H1 (cell line): ENCODE measurements at regions not wholly inside any gene's neighbourhood (a gene's known extent, or its start where the extent isn't known, plus 50 kb on each side); places are given as distances from the start of the nearest gene placed in this dataset.

Experiments
- CTCF ChIA-PET: fragments of 300-600 bp; sonication (Branson Sonifier 250); formaldehyde crosslinking; loops from one replicate; lab custom pipeline; 2021; ENCODE audit not compliant: partially characterized antibody; lab: Charles Lee
- POLR2A ChIA-PET: fragments of 300-600 bp; sonication (Branson Sonifier 250); formaldehyde crosslinking; loops from one replicate; lab custom pipeline; 2021; ENCODE audit warnings: inconsistent platforms; ENCODE audit not compliant: partially characterized antibody; lab: Charles Lee
- DNase-seq, 2 experiments: peaks; one replicate each; pipeline versions ENCODE4 v3.0.0 to v3.0.0-alpha.2; 2010 to 2022; ENCODE audit warnings: low spot score in 2 of 2, low read depth in 1 of 2, mixed read lengths in 1 of 2
- FAIRE-seq: peaks from 2 replicates; lab custom pipeline; 2011; peaks lifted over from hg19 to GRCh38; lab: Jason Lieb, UNC
- H2AFZ ChIP-seq: 2 replicates; pipeline ENCODE4 v1.8.1; 2012; ENCODE audit warnings: low read length, inconsistent platforms
- H2AK5ac ChIP-seq: 2 replicates; pipeline ENCODE4 v1.6.1; 2013; ENCODE audit warnings: low read depth, low read length
- H2BK120ac ChIP-seq: replicated peaks from 2 replicates; pipeline ENCODE3; 2013; ENCODE audit warnings: low read depth, low read length, inconsistent platforms
- H2BK12ac ChIP-seq: 2 replicates; pipeline ENCODE4 v1.6.1; 2013; ENCODE audit warnings: low read depth, low read length
- H2BK15ac ChIP-seq: 2 replicates; pipeline ENCODE4 v1.6.1; 2013; ENCODE audit warnings: low read length
- H2BK20ac ChIP-seq: 2 replicates; pipeline ENCODE4 v1.6.1; 2013; ENCODE audit warnings: low read length
- H2BK5ac ChIP-seq: 2 replicates; pipeline ENCODE4 v1.6.1; 2013; ENCODE audit warnings: low read depth, low read length
- H3K14ac ChIP-seq: 2 replicates; pipeline ENCODE4 v1.6.1; 2013; ENCODE audit warnings: inconsistent platforms; ENCODE audit not compliant: insufficient read length
- H3K18ac ChIP-seq: 2 replicates; pipeline ENCODE4 v1.6.1; 2013; ENCODE audit warnings: low read length; ENCODE audit errors: extremely low read depth
- H3K23ac ChIP-seq: 2 replicates; pipeline ENCODE4 v1.6.1; 2013; ENCODE audit warnings: inconsistent platforms; ENCODE audit not compliant: insufficient read length
- H3K23me2 ChIP-seq: 2 replicates; pipeline ENCODE4 v1.6.1; 2013; ENCODE audit warnings: low read depth, low read length
- H3K27ac ChIP-seq: 2 replicates; pipeline ENCODE4 v1.6.1; 2011; ENCODE audit warnings: low read depth, low read length, inconsistent platforms
- H3K27me3 ChIP-seq, 4 experiments: replicated peaks in 1 of 4; 1 replicate in 1 of 4; 2 replicates in 3 of 4; pipeline versions ENCODE4 v1.6.1 to v1.8.1; 2011 to 2013; ENCODE audit warnings: low read length in 3 of 4, mild to moderate bottlenecking in 3 of 4, inconsistent platforms in 2 of 4, mixed read lengths in 2 of 4, moderate library complexity in 1 of 4; ENCODE audit not compliant: control insufficient read depth in 3 of 4, insufficient read depth in 3 of 4; ENCODE audit errors: extremely low read depth in 1 of 4
- H3K36me3 ChIP-seq, 4 experiments: 2 replicates each; pipeline versions ENCODE4 v1.6.1 to v1.8.1; 2011 to 2013; ENCODE audit warnings: mild to moderate bottlenecking in 4 of 4, low read length in 3 of 4, moderate library complexity in 2 of 4, control low read depth in 1 of 4, inconsistent platforms in 1 of 4; ENCODE audit not compliant: insufficient read depth in 4 of 4, control insufficient read depth in 2 of 4
- H3K4ac ChIP-seq: replicated peaks from 2 replicates; pipeline ENCODE3; 2013; ENCODE audit warnings: low read length, low read depth, mixed read lengths, inconsistent platforms; ENCODE audit not compliant: insufficient read length
- H3K4me1 ChIP-seq, 4 experiments: replicated peaks in 1 of 4; 1 replicate in 1 of 4; 2 replicates in 3 of 4; pipeline versions ENCODE4 v1.6.1 to v1.8.1; 2011 to 2013; ENCODE audit warnings: low read length in 3 of 4, inconsistent platforms in 2 of 4, mixed read lengths in 1 of 4; ENCODE audit not compliant: insufficient read depth in 4 of 4, control insufficient read depth in 3 of 4
- H3K4me2 ChIP-seq, 2 experiments: 2 replicates each; pipeline versions ENCODE4 v1.6.1 to v1.8.1; 2011 to 2013; ENCODE audit warnings: low read depth in 2 of 2, low read length in 2 of 2, control low read depth in 1 of 2, inconsistent platforms in 1 of 2, mild to moderate bottlenecking in 1 of 2; ENCODE audit not compliant: insufficient read depth in 1 of 2
- H3K4me3 ChIP-seq, 4 experiments: fragments of 200-600, 300-600 bp in 1 of 4; sonication (generic), shearing (Covaris generic), sonication (Bioruptor Twin) in 1 of 4; 2 replicates each; pipeline versions ENCODE4 v1.5.1 to v1.8.1; 2011 to 2016; ENCODE audit warnings: low read length in 4 of 4, low read depth in 3 of 4, control low read depth in 2 of 4, inconsistent platforms in 2 of 4, mild to moderate bottlenecking in 2 of 4, mixed read lengths in 1 of 4, moderate library complexity in 1 of 4; ENCODE audit not compliant: insufficient read depth in 2 of 4; ENCODE audit errors: extremely low read depth in 1 of 4
- H3K56ac ChIP-seq: replicated peaks from 2 replicates; pipeline ENCODE3; 2013; ENCODE audit warnings: low read depth, mild to moderate bottlenecking, mixed read lengths, low read length, inconsistent platforms; ENCODE audit not compliant: insufficient read length
- H3K79me1 ChIP-seq: 2 replicates; pipeline ENCODE4 v1.6.1; 2013; ENCODE audit warnings: low read depth, low read length, control low read depth
- H3K79me2 ChIP-seq, 2 experiments: 2 replicates each; pipeline versions ENCODE4 v1.6.1 to v1.8.1; 2012 to 2013; ENCODE audit warnings: low read length in 2 of 2, mild to moderate bottlenecking in 2 of 2, inconsistent platforms in 1 of 2; ENCODE audit not compliant: insufficient read depth in 2 of 2, control insufficient read depth in 1 of 2
- H3K9ac ChIP-seq, 4 experiments: replicated peaks in 1 of 4; 1 replicate in 1 of 4; 2 replicates in 3 of 4; pipeline versions ENCODE4 v1.6.1 to v1.8.1; 2011 to 2013; ENCODE audit warnings: low read depth in 3 of 4, low read length in 3 of 4, control low read depth in 2 of 4, mild to moderate bottlenecking in 2 of 4, moderate library complexity in 2 of 4, inconsistent platforms in 1 of 4; ENCODE audit errors: extremely low read depth in 1 of 4
- H3K9me3 ChIP-seq, 2 experiments: 2 replicates each; pipeline versions ENCODE4 v1.6.1 to v1.8.1; 2012 to 2013; ENCODE audit warnings: mild to moderate bottlenecking in 2 of 2, moderate library complexity in 2 of 2, control low read depth in 1 of 2, inconsistent platforms in 1 of 2, low read depth in 1 of 2, low read length in 1 of 2, mixed read lengths in 1 of 2; ENCODE audit not compliant: insufficient read depth in 2 of 2
- H4K20me1 ChIP-seq, 2 experiments: replicated peaks in 1 of 2; 2 replicates each; pipeline versions ENCODE3 to v1.8.1; 2011 to 2013; ENCODE audit warnings: inconsistent platforms in 2 of 2, low read length in 2 of 2, mild to moderate bottlenecking in 1 of 2; ENCODE audit not compliant: insufficient read depth in 2 of 2, control insufficient read depth in 1 of 2
- H4K5ac ChIP-seq: 2 replicates; pipeline ENCODE4 v1.6.1; 2013; ENCODE audit warnings: low read length, low read depth, mixed read lengths, inconsistent platforms; ENCODE audit not compliant: insufficient read length
- H4K8ac ChIP-seq: 2 replicates; pipeline ENCODE4 v1.8.0; 2013; ENCODE audit warnings: mild to moderate bottlenecking, moderate library complexity, low read length, inconsistent platforms; ENCODE audit not compliant: insufficient read depth; ENCODE audit errors: extremely low read depth
- H4K91ac ChIP-seq: replicated peaks from 2 replicates; pipeline ENCODE3; 2013; ENCODE audit warnings: low read length, mixed read lengths, inconsistent platforms; ENCODE audit not compliant: insufficient read length
- BRCA1 ChIP-seq: IDR thresholded peaks from 2 replicates; pipeline ENCODE4 v1.6.1; 2012; ENCODE audit warnings: low read depth, low read length, improper control_type of control experiment
- CREB1 ChIP-seq: IDR thresholded peaks from 2 replicates; pipeline ENCODE4 v1.6.1; 2012; ENCODE audit warnings: inconsistent platforms
- EGR1 ChIP-seq: IDR thresholded peaks from 2 replicates; pipeline ENCODE4 v1.6.1; 2011; ENCODE audit warnings: low read depth, low read length, borderline replicate concordance
- GTF2F1 ChIP-seq: IDR thresholded peaks from 2 replicates; pipeline ENCODE4 v1.6.1; 2012; ENCODE audit warnings: low read depth, low read length, improper control_type of control experiment, borderline replicate concordance
- HDAC2 ChIP-seq, 2 experiments: fragments of 300-600 bp in 1 of 2; sonication (generic) in 1 of 2; IDR thresholded peaks; 2 replicates each; pipeline ENCODE4 v1.6.1; 2011 to 2012; ENCODE audit warnings: low read depth in 2 of 2, low read length in 2 of 2, mild to moderate bottlenecking in 2 of 2, moderate library complexity in 2 of 2, borderline replicate concordance in 1 of 2, inconsistent platforms in 1 of 2
- HDAC6 ChIP-seq: IDR thresholded peaks from one replicate; pipeline ENCODE4 v1.7.1; 2012; ENCODE audit warnings: low read depth, mild to moderate bottlenecking, inconsistent platforms, low read length, moderate library complexity
- JUN ChIP-seq: IDR thresholded peaks from 2 replicates; pipeline ENCODE4 v1.6.1; 2011; ENCODE audit warnings: low read depth, mild to moderate bottlenecking, improper control_type of control experiment, low read length
- NRF1 ChIP-seq: IDR thresholded peaks from 2 replicates; pipeline ENCODE4 v1.6.1; 2011; ENCODE audit warnings: mild to moderate bottlenecking, low read depth, low read length, improper control_type of control experiment
- RAD21 ChIP-seq, 2 experiments: IDR thresholded peaks in 1 of 2; conservative IDR thresholded peaks in 1 of 2; 2 replicates each; pipeline ENCODE4 v1.6.1; 2011; ENCODE audit warnings: low read depth in 2 of 2, low read length in 2 of 2, improper control_type of control experiment in 1 of 2, inconsistent platforms in 1 of 2, mild to moderate bottlenecking in 1 of 2, moderate library complexity in 1 of 2
- RXRA ChIP-seq: IDR thresholded peaks from 2 replicates; pipeline ENCODE4 v1.6.1; 2011; ENCODE audit warnings: low read depth, mild to moderate bottlenecking, low read length, moderate library complexity; ENCODE audit not compliant: insufficient read depth
- SRF ChIP-seq: IDR thresholded peaks from 2 replicates; pipeline ENCODE4 v1.6.1; 2011; ENCODE audit warnings: mild to moderate bottlenecking, low read depth, low read length, moderate library complexity
- SUZ12 ChIP-seq: fragments of 200-600 bp; sonication (generic); IDR thresholded peaks from 2 replicates; pipeline ENCODE4 v1.6.1; 2012; ENCODE audit warnings: mild to moderate bottlenecking, inconsistent platforms, low read length, moderate library complexity, mixed read lengths
- WGBS, 2 experiments: shearing (Covaris generic) in 1 of 2; methylation state at CpG; one replicate each; pipeline versions ENCODE4 v1.1.6 to v1.1.7; 2013 to 2015; ENCODE audit warnings: low lambda C conversion rate in 2 of 2, mixed read lengths in 2 of 2, inconsistent platforms in 1 of 2, low coverage in 1 of 2, missing lambda C conversion rate in 1 of 2; ENCODE audit not compliant: insufficient replicate concordance in 2 of 2, insufficient coverage in 1 of 2, insufficient read length in 1 of 2; ENCODE audit errors: extremely low coverage in 1 of 2, missing lambda C conversion rate in 1 of 2; 5-methylcytosine and 5-hydroxymethylcytosine counted together
- TF ChIP-seq, protein P1 (sequence below): IDR thresholded peaks from 2 replicates; pipeline ENCODE4 v1.6.1; 2012; ENCODE audit warnings: low read length, inconsistent platforms

- Histone ChIP-seq H3K56ac (no peak overlapping the region), H2AK5ac (no peak overlapping the region), H3K4me2 (no peak overlapping the region), H3K23ac (no peak overlapping the region), H2BK12ac (no peak overlapping the region), H3K18ac (no peak overlapping the region), H2BK120ac (no peak overlapping the region), H3K4me1 (no peaks in the 10 kb centered on the region; a peak in 1 of 7 replicates), H3K4ac (no peak overlapping the region), H3K23me2 (no peaks in the 10 kb centered on the region), H3K9me3 (peaks cover 0 to 8% of the 10 kb centered on the region in 2 experiments; a peak in 1 of 4 replicates), H3K79me2 (no peaks in the 10 kb centered on the region), H3K27me3 (no peaks in the 10 kb centered on the region), H2BK5ac (no peak overlapping the region), H2AFZ (no peak overlapping the region), H3K27ac (no peak overlapping the region), H4K5ac (no peak overlapping the region), H2BK15ac (no peak overlapping the region), H2BK20ac (no peak overlapping the region), H4K20me1 (peaks cover 0 to 4% of the 10 kb centered on the region in 2 experiments), H3K79me1 (no peaks in the 10 kb centered on the region), H4K91ac (no peak overlapping the region), H3K14ac (no peak overlapping the region), H3K9ac (no peak overlapping the region), H4K8ac (peak overlapping the region; percentile 29; the same call in 1 of the 2 replicates), H3K36me3 (no peaks in the 10 kb centered on the region), H3K4me3 (no peak overlapping the region)
- ChIA-PET CTCF (no interaction called here), POLR2A (interaction anchor here (1.0 kb wide), 1 partner anchor 31 kb away, joined by 3 read pairs; no protein-coding TSS in a partner anchor)
- no peak for FAIRE-seq
- no peak for DNase-seq
- WGBS, 2 experiments, result 94% methylated on average over 10 of the region's 11 CpGs; no CpG with 5 or more reads in 1 of the 2 experiments
- TF ChIP-seq, protein P1, sequence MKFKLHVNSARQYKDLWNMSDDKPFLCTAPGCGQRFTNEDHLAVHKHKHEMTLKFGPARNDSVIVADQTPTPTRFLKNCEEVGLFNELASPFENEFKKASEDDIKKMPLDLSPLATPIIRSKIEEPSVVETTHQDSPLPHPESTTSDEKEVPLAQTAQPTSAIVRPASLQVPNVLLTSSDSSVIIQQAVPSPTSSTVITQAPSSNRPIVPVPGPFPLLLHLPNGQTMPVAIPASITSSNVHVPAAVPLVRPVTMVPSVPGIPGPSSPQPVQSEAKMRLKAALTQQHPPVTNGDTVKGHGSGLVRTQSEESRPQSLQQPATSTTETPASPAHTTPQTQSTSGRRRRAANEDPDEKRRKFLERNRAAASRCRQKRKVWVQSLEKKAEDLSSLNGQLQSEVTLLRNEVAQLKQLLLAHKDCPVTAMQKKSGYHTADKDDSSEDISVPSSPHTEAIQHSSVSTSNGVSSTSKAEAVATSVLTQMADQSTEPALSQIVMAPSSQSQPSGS, result no peak
- TF ChIP-seq GTF2F1, result no peak
- TF ChIP-seq SUZ12, result no peak
- no peak for TF ChIP-seq JUN
- TF ChIP-seq BRCA1, result no peak
- TF ChIP-seq EGR1, result no peak
- no peak for TF ChIP-seq RAD21 (IDR thresholded peaks at IDR 0.05 in 1 of 2, conservative IDR thresholded peaks at IDR 0.05 in 1 of 2; ENCODE audit: low read depth in 2 of 2, low read length in 2 of 2)
- no peak for TF ChIP-seq NRF1
- no peak for TF ChIP-seq SRF
- TF ChIP-seq RXRA, result no peak
- TF ChIP-seq HDAC2 (IDR thresholded peaks at IDR 0.05; ENCODE audit: borderline replicate concordance in 1 of 2, low read depth in 2 of 2, low read length in 2 of 2), result no peak
- TF ChIP-seq CREB1, result no peak
- TF ChIP-seq HDAC6, result no peak
Measured at GRCh38 chr22:48711031-48711431, 1116.6 kb downstream of the BRD1 start.
